Colonic mucosa (tissue), 4 donors: ENCODE measurements at regions not wholly inside any gene's neighbourhood (a gene's known extent, or its start where the extent isn't known, plus 50 kb on each side); places are given as distances from the start of the nearest gene placed in this dataset.

Source experiments
- DNase-seq: peaks from one replicate; pipeline ENCODE4 v3.0.0-alpha.2; 2020
- H3K27ac ChIP-seq: fragments of 200-600 bp; one replicate; pipeline ENCODE4 v1.8.0; 2021
- H3K27me3 ChIP-seq: fragments of 200-600 bp; one replicate; pipeline ENCODE4 v1.8.0; 2021
- H3K36me3 ChIP-seq: fragments of 200-600 bp; one replicate; pipeline ENCODE4 v1.8.0; 2021
- H3K4me1 ChIP-seq: fragments of 200-600 bp; one replicate; pipeline ENCODE4 v1.8.0; 2021; ENCODE audit warnings: mild to moderate bottlenecking
- H3K4me3 ChIP-seq: fragments of 200-600 bp; one replicate; pipeline ENCODE4 v1.8.0; 2021
- H3K9ac ChIP-seq, 2 donors: one replicate each; pipeline ENCODE4 v1.7.0; 2013; ENCODE audit warnings: control low read depth in 2 of 2, low read depth in 2 of 2, low read length in 2 of 2
- H3K9me3 ChIP-seq: fragments of 200-600 bp; one replicate; pipeline ENCODE4 v1.8.0; 2021
- intact Hi-C: fragments of 100-400 bp; cut with DNase I; formaldehyde crosslinking; loops from one replicate; pipeline ENCODE4 v1.14.1; 2022
- TF ChIP-seq, protein P1 (sequence below): fragments of 200-600 bp; IDR thresholded peaks from one replicate; pipeline ENCODE4 v1.8.0; 2022; ENCODE audit warnings: antibody characterized with exemption, mild to moderate bottlenecking
- donor health status: healthy.
- donor health status: DM: no; HTN: no; CAD: no.
- donor health status: DM: no; HTN: no; CAD: no.

DNA sequence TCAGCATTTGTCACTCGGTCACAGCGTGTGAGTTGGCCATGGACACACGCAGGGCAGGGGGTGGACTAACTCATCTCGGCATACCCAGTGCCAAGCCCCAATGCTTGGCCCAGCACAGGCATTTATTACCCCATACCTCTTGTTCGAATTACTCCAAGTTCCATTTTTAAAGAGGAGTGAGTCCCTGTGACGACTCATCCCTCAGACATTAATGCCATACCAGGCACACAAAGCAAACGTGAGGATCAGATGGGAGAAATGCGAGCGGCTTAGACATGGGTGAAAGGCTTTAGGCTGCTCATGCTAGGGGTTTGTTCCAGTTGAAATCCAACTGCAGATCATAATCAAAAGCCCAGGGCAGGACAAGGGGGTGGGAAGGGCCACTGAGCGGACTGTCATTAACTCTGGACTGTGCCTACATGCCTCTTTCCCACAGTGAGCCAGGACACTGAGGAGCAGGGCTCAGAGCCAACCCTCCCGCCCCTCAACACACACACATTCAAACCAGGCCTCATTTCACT, 118.5 kb upstream of the NGF start:
- Histone ChIP-seq H3K9ac (no peak overlapping the region), H3K4me3 (no peak overlapping the region), H3K4me1 (no peaks in the 10 kb centered on the region), H3K9me3 (no peaks in the 10 kb centered on the region), H3K27ac (no peak overlapping the region), H3K36me3 (no peaks in the 10 kb centered on the region), H3K27me3 (no peaks in the 10 kb centered on the region)
- TF ChIP-seq, protein P1, sequence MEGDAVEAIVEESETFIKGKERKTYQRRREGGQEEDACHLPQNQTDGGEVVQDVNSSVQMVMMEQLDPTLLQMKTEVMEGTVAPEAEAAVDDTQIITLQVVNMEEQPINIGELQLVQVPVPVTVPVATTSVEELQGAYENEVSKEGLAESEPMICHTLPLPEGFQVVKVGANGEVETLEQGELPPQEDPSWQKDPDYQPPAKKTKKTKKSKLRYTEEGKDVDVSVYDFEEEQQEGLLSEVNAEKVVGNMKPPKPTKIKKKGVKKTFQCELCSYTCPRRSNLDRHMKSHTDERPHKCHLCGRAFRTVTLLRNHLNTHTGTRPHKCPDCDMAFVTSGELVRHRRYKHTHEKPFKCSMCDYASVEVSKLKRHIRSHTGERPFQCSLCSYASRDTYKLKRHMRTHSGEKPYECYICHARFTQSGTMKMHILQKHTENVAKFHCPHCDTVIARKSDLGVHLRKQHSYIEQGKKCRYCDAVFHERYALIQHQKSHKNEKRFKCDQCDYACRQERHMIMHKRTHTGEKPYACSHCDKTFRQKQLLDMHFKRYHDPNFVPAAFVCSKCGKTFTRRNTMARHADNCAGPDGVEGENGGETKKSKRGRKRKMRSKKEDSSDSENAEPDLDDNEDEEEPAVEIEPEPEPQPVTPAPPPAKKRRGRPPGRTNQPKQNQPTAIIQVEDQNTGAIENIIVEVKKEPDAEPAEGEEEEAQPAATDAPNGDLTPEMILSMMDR = no peak
- DNase-seq = no peak
- intact Hi-C loops = no loop called here

DNA sequence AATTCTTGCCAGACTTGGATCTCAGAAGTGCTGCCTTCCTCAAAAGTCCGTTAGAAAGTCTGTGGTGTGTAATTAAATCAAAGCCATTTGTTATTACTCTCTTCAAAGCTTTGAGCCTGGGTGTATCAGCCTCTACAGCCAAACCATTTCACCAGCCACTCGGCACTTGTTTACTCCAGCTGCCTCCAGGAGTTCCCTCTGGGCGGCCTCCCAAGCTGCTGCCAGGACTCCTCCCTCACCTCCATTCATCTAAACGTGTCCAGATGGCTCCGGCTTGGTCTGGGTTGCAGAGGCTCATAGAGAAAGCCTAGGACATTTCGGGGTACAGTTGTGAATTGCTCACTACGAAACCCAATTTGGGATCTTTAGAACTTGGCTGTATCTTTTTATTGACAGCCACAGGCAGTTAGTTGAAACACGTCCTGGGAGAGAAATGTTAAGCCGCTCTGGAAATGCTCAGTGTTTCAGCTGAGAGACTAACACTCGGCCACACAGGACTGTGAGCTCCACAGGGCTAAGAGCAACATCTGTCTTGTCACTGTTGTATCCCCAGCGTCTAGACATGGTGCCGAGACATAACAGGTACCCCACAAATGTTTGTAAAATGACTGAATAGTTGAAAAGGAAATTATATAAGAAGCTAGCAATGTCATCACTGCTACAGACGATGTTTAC, 116.9 kb upstream of the NGF start:
- H3K4me3 ChIP-seq = no peak overlapping the region
- no peaks in the 10 kb centered on the region for H3K9me3 ChIP-seq
- H3K36me3 ChIP-seq = no peaks in the 10 kb centered on the region
- no peaks in the 10 kb centered on the region for H3K27me3 ChIP-seq
- intact Hi-C loops = no loop called here
- H3K9ac ChIP-seq = no peak overlapping the region
- TF ChIP-seq, protein P1 = no peak
- H3K4me1 ChIP-seq = no peaks in the 10 kb centered on the region
- DNase-seq = no peak
- H3K27ac ChIP-seq = no peak overlapping the region

DNA sequence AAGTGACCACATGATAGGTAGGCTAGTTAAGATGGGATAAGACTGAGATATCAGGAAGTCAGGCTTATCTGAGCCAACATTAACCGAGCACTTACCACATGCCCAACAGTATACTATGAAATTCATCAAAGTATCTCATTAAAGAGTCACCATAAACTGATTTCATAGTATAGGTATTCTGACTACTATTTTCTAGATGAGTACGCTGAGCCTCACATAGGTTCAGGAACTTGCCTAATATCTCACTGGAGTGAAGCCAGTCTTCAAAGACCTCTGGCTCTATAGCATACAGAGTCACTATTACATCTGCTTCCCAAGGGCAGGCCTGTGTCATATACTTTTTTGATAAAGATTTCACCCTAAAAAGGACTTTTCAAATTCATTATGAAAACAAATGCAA, 115.6 kb upstream of the NGF start:
- no peaks in the 10 kb centered on the region for H3K9me3 ChIP-seq
- no peaks in the 10 kb centered on the region for H3K27me3 ChIP-seq
- intact Hi-C loops = no loop called here
- no peak for DNase-seq
- no peak overlapping the region for H3K27ac ChIP-seq
- TF ChIP-seq, protein P1 = no peak
- H3K9ac ChIP-seq = no peak overlapping the region
- no peaks in the 10 kb centered on the region for H3K4me1 ChIP-seq
- H3K4me3 ChIP-seq = no peak overlapping the region
- H3K36me3 ChIP-seq = no peaks in the 10 kb centered on the region

DNA sequence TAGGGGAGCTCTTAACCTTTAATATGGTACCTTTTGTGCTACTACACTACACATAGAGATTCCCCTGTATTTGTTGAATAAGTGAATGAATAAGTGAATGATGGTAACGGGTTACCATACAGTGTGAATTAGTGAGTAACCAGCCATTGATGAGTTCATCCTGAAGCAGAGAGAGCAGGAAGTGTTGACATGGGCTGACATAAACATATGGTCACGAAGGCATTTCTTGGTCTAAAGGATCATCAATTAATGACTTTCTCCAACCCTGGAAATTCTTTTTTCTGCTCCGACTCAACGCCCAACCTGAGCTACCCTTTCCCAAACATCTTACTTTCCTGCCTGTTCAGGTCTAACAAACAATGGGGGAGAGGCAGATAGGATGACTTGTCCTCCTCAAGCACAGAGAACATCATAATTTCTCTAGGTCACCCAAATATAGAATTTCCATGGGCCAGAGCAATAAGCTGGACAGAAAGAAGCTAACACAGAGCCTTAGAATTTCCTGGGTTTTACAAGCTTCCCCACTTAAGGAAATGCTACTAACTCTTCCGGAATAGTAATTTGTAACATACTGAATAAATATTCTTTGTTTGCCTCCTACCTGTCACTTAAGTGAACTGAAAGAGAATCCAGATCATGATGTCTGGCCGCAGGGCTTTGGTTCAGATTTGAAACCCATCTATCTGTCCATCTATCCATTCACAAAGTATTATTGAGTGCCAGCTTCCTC, 114.7 kb upstream of the NGF start:
- TF ChIP-seq, protein P1 = no peak
- Histone ChIP-seq H3K27me3 (no peaks in the 10 kb centered on the region), H3K9ac (no peak overlapping the region), H3K4me1 (no peaks in the 10 kb centered on the region), H3K4me3 (no peak overlapping the region), H3K36me3 (no peaks in the 10 kb centered on the region), H3K9me3 (no peaks in the 10 kb centered on the region), H3K27ac (no peak overlapping the region)
- intact Hi-C loops = no loop called here
- no peak for DNase-seq

DNA sequence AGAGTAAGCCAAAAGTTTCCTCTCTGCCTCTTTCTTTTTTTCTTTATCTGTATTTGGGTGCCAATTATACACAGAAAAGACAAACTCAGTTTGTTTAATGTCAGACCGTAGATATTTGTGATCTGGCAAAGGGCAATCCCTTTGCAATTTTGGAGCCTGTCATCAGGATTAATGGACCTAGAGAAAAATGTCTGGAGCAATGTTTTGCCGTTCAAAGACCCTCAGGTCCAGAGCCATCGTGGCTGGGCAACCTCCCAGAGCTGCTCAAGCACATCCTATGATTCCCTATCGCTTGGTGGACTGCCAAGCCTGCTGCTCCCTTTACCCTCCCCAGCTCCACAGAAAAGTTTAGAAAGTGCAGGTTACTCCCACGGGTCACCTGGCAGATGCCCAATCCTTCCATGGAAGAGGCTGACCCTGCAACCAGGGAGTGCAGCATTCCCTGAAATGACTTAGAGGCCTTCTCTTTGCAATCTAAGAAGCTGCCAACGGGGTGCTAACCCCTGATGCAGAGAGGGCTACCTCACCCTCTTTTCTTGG, 112.5 kb upstream of the NGF start:
- Histone ChIP-seq H3K27me3 (no peaks in the 10 kb centered on the region), H3K9ac (no peak overlapping the region), H3K4me1 (no peaks in the 10 kb centered on the region), H3K4me3 (no peak overlapping the region), H3K36me3 (no peaks in the 10 kb centered on the region), H3K9me3 (no peaks in the 10 kb centered on the region), H3K27ac (no peak overlapping the region)
- TF ChIP-seq, protein P1 = no peak
- intact Hi-C loops = no loop called here
- DNase-seq = no peak
